ENCODE measurements at regions not wholly inside any gene's neighbourhood (a gene's known extent, or its start where the extent isn't known, plus 50 kb on each side); places are given as distances from the start of the nearest gene placed in this dataset.
"Not testable (repeated sequence)": the region's sequence is repeated elsewhere in the genome, so short reads cannot be mapped to it uniquely, and the experiment has no call there.

GRCh38 chr17:19470530-19471261 lies 59.7 kb downstream of the RNF112 start:
- DNase-seq (ENCODE audit: low spot score): peak; percentile 74

DNA sequence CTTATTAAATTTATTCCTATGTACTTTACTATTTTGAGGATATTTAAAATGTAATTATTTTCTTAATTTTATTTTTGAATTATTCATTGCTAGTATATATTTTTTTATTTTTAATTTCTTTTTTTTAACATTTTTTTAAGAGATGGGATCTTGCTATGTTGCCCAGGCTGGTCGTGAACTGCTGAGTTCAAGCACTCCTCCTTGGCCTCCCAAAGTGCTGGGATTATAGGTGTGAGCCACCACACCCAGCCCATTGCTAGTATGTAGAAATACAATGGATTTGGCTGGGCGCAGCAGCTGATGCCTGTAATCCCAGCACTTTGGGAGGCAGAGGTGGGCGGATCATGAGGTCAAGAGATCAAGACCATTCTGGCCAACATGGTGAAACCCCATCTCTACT lies 59.2 kb upstream of the SLC47A1 start:
- DNase-seq (ENCODE audit: low spot score): not testable (repeated sequence)

GRCh38 chr17:19475800-19476199 lies 57.9 kb upstream of the SLC47A1 start:
- not testable (repeated sequence) for DNase-seq (ENCODE audit: low spot score)

DNA sequence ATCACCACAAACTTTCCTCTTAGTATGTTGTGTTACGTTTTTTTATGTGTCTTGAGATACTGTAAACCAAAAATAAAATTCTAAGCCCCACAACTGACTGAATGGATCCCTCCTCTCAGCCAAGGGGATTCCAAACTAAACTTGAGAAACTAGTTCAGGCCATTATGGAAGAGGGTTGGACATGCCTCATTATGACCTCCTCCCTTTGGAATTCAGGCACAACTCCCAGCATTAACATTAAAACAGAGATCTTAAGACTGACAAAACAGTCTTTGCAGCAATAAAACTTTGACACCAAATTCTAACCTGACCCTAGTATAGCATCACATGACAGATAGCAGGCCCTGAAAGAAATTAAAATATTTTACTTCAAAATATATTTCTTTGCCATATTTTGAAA lies 51.1 kb upstream of the SLC47A1 start:
- DNase-seq (ENCODE audit: low spot score): no peak
